GM18499 (cell line): ENCODE measurements at regions not wholly inside any gene's neighbourhood (a gene's known extent, or its start where the extent isn't known, plus 50 kb on each side); places are given as distances from the start of the nearest gene placed in this dataset.

Experiments
- ATAC-seq: cut with Tn5 transposase; IDR thresholded peaks from one replicate; pipeline ENCODE4 v1.9.1; 2021; ENCODE audit warnings: moderate number of reproducible peaks; ENCODE audit not compliant: insufficient read depth, unreplicated experiment

- no peak for ATAC-seq
Observed at GRCh38 chr3:147975165-147975564, 566.0 kb downstream of the ZIC1 start.

- no peak for ATAC-seq
Observed at GRCh38 chr3:147977001-147977400, 567.8 kb downstream of the ZIC1 start.

DNA sequence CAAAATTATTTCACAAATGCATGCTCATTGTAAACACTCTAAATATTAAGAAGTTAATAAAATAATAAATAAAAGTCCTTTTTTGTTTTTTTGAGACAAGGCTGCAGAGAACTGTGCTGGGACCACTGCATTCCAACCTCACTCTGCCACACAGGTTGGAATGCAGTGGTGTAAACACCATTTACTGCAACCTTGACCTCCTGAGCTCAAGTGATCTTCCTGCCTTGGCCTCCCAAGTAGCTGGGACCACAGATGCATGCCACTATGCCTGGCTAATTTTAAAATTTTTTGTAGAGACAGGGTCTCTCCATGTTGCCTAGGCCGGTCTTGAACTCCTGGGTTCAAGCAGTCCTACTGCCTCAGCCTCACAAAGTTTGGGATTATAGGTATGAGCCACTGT, 578.4 kb downstream of the ZIC1 start:
- ATAC-seq, result no peak

GRCh38 chr3:147989344-147989743, 580.2 kb downstream of the ZIC1 start:
- ATAC-seq, result no peak

DNA sequence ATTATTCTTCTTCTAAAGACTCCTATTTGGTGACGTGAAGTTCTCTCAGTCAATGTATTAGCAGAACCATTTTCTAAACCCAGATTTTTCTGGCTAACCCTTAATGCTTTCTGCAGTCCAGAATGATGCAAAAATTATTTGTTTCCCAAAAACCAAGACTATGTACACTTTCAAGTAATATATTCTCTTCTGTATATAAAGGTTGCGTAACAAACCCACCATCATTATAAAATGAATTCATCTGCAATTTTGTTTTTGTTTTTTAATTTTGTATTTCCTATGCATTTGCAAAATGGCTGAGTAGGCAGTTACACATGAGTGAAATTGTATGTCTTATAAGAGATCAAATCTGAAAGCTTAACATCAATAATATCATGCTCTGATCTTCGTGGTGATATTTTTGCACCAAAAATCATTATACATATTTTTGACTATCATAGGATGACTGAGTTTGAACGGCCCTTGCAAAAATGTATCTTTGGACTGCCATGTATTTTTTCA, 593.6 kb downstream of the ZIC1 start:
- ATAC-seq, result no peak

DNA sequence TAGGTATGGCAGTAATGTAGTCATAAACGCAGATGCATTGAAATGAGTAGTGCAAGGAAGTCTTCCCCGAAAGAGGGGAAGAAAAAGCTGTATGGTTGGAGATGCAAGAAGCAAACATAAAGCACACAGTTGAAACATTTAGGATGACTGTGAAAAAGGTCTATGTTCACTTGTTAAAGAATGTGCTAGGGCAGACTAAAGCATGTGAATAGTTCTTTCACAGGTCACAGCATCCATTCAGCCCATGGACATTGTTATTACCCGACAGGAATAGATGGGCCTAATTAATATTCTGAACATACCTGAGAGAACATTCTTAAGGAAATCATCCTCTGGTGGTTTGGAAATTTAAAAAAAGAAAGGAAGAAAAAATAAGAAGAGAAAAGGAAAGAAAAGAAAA, 595.2 kb downstream of the ZIC1 start:
- no peak for ATAC-seq

DNA sequence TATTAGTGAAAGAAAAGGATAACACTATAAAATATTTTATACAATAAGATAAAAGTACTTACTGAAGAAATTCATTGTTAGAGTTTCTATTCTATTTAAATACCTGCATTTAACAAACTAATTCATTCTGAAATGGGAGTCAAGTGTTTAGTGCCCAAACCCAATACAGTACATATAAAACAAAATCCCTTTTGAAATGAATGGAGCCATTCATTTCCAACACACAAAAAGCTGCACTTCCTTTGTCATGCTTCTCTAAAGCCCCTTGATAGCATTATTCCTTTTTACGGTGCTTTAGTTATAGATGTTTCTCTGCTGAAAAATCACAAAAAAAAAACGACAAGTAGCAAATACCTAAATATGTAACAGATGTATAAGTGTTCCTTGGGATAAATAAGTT, 596.3 kb downstream of the ZIC1 start:
- no peak for ATAC-seq

- no peak for ATAC-seq
Observed at GRCh38 chr3:148006508-148006907, 597.3 kb downstream of the ZIC1 start.

GRCh38 chr3:148008591-148008990, 599.4 kb downstream of the ZIC1 start:
- no peak for ATAC-seq

- no peak for ATAC-seq
Observed at GRCh38 chr3:148020861-148021260, 611.7 kb downstream of the ZIC1 start.

GRCh38 chr3:148021381-148021780, 612.2 kb downstream of the ZIC1 start:
- no peak for ATAC-seq

GRCh38 chr3:148023994-148024393, 614.8 kb downstream of the ZIC1 start:
- ATAC-seq, result no peak

DNA sequence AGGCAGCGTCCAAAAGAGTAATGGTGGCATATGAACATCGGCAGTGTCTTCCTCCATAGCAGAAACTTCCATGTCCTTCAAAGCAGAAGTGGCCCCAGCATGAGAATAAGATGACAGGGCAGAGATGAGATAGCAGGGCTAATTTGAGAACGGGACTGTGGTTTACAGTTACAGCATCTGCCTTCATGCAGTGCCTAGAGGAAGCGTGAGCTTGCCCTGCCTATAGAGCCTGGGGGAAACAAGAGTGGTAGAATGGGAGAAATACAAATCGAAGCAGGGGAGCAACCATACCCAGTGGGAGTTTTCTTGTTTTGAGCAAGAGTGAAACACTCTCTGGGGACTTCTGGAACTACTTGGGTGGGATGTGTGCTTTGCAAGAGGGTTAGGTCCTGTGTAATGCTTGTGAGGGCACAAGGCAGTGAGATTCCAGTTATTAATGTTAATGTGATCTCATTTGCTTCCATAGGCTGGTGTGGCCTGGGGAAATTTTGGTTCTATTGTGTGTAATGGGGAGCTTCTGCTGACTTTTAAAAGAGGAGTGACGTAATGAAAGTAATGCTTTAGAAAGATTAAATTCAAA, 616.9 kb downstream of the ZIC1 start:
- no peak for ATAC-seq

- ATAC-seq, result no peak
Observed at GRCh38 chr3:148030975-148031374, 621.8 kb downstream of the ZIC1 start.

DNA sequence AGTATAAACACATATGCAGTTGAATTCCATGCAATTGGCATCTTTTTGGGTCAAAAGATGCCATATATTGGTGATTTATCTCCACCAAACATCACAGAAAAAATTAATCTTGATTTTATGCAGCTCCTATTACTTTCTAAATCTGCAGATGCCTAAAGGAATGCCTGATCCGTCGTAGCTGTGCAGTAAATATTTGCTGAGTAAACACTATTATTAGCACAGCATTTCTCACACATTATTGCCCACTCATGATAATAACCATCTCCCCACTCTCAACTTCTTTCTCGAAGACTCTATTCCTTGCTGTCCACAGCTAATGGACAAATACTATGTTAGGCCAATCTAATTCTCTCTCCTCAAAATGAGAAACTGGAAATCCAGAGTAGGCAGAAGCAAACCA, 625.2 kb downstream of the ZIC1 start:
- no peak for ATAC-seq

GRCh38 chr3:148036331-148036876, 627.2 kb downstream of the ZIC1 start:
- no peak for ATAC-seq

- no peak for ATAC-seq
Observed at GRCh38 chr3:148042663-148043445, 633.7 kb downstream of the ZIC1 start.

GRCh38 chr3:148044151-148044550, 635.0 kb downstream of the ZIC1 start:
- no peak for ATAC-seq

DNA sequence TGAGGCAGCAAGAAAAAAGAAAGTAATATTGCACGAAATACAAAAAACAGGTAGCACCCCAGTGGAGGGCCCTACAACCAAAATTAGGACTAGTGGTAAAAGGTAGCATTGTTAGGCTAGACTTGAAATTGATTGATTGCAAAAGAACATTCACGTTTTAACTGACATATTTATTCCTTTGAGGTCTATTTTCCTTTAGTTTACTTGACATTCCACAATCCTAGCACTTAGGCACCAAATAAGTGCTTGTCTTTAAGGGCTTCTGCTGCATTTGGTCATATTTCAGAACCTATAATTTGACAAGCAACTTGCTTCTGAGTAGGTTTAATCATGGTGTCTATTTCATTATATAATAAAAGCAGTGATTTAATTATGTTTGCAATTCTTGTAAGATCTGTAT, 642.7 kb upstream of the AGTR1 start:
- ATAC-seq, result no peak

GRCh38 chr3:148062590-148062989, 635.1 kb upstream of the AGTR1 start:
- ATAC-seq, result no peak

GRCh38 chr3:148066802-148067201, 630.9 kb upstream of the AGTR1 start:
- ATAC-seq, result no peak

- no peak for ATAC-seq
Observed at GRCh38 chr3:148068466-148068865, 629.2 kb upstream of the AGTR1 start.
